ELR (cell line): ENCODE measurements at regions not wholly inside any gene's neighbourhood (a gene's known extent, or its start where the extent isn't known, plus 50 kb on each side); places are given as distances from the start of the nearest gene placed in this dataset.

Experiments used
- DNase-seq: peaks from one replicate; pipeline ENCODE4 v3.0.0-alpha.2; 2015; ENCODE audit warnings: low read depth

- DNase-seq, result peak; percentile 55
Measured at GRCh38 chr4:14254252-14254651, 626.7 kb upstream of the BOD1L1 start.

GRCh38 chr4:14254926-14255325 lies 627.4 kb upstream of the BOD1L1 start:
- no peak for DNase-seq

GRCh38 chr4:14257903-14258302 lies 630.4 kb upstream of the BOD1L1 start:
- DNase-seq, result no peak

- no peak for DNase-seq
Measured at GRCh38 chr4:14259936-14260335, 632.4 kb upstream of the BOD1L1 start.

GRCh38 chr4:14260591-14260990 lies 633.1 kb upstream of the BOD1L1 start:
- no peak for DNase-seq

- DNase-seq, result no peak
Measured at GRCh38 chr4:14262221-14262620, 634.7 kb upstream of the BOD1L1 start.

- DNase-seq, result peak; percentile 11
Measured at GRCh38 chr4:14264437-14264836, 636.9 kb upstream of the BOD1L1 start.

GRCh38 chr4:14265651-14266050 lies 638.1 kb upstream of the BOD1L1 start:
- DNase-seq, result no peak

- no peak for DNase-seq
Measured at GRCh38 chr4:14267373-14268060, 640.0 kb upstream of the BOD1L1 start.

- DNase-seq, result no peak
Measured at GRCh38 chr4:14269824-14270223, 642.3 kb upstream of the BOD1L1 start.

- DNase-seq, result peak; percentile 8
Measured at GRCh38 chr4:14272206-14272605, 644.7 kb upstream of the BOD1L1 start.

GRCh38 chr4:14277505-14277904 lies 650.0 kb upstream of the BOD1L1 start:
- DNase-seq, result no peak

GRCh38 chr4:14280567-14280966 lies 653.0 kb upstream of the BOD1L1 start:
- peak; percentile 4 for DNase-seq

GRCh38 chr4:14284578-14284977 lies 657.1 kb upstream of the BOD1L1 start:
- no peak for DNase-seq

GRCh38 chr4:14289708-14290107 lies 662.2 kb upstream of the BOD1L1 start:
- DNase-seq, result peak; percentile 58

- no peak for DNase-seq
Measured at GRCh38 chr4:14293582-14293981, 666.1 kb upstream of the BOD1L1 start.

GRCh38 chr4:14294611-14295010 lies 667.1 kb upstream of the BOD1L1 start:
- DNase-seq, result peak; percentile 54

GRCh38 chr4:14299166-14299565 lies 671.6 kb upstream of the BOD1L1 start:
- DNase-seq, result no peak

- no peak for DNase-seq
Measured at GRCh38 chr4:14302021-14302420, 674.5 kb upstream of the BOD1L1 start.

GRCh38 chr4:14303856-14304255 lies 676.3 kb upstream of the BOD1L1 start:
- no peak for DNase-seq

GRCh38 chr4:14308229-14308651 lies 680.7 kb upstream of the BOD1L1 start:
- DNase-seq, result no peak

GRCh38 chr4:14309431-14309830 lies 681.9 kb upstream of the BOD1L1 start:
- no peak for DNase-seq

GRCh38 chr4:14313757-14314156 lies 686.2 kb upstream of the BOD1L1 start:
- DNase-seq, result no peak

- DNase-seq, result no peak
Measured at GRCh38 chr4:14315129-14315528, 687.2 kb upstream of the CPEB2 start.
